Vagina (tissue), 2 donors: ENCODE measurements at regions not wholly inside any gene's neighbourhood (a gene's known extent, or its start where the extent isn't known, plus 50 kb on each side); places are given as distances from the start of the nearest gene placed in this dataset.

Experiments used
- DNase-seq, 2 donors: peaks; one replicate each; pipeline ENCODE4 v3.0.0-alpha.2; 2017; ENCODE audit errors: extremely low spot score in 2 of 2
- H3K27ac ChIP-seq: fragments of 200-600 bp; sonication (generic); one replicate; pipeline ENCODE4 v1.5.1; 2019
- H3K27me3 ChIP-seq: fragments of 200-600 bp; sonication (generic); one replicate; pipeline ENCODE4 v1.5.1; 2019
- H3K36me3 ChIP-seq, 2 donors: fragments of 200-600 bp; sonication (generic); one replicate each; pipeline ENCODE4 v1.5.1; 2017 to 2019
- H3K4me1 ChIP-seq: fragments of 200-600 bp; sonication (generic); one replicate; pipeline ENCODE4 v1.5.1; 2019
- H3K4me3 ChIP-seq, 2 donors: fragments of 200-600 bp; sonication (generic); 1 replicate in 1 of 2; 2 replicates in 1 of 2; pipeline ENCODE4 v1.5.1; 2016 to 2019
- H3K9me3 ChIP-seq: fragments of 200-600 bp; sonication (generic); one replicate; pipeline ENCODE4 v1.5.1; 2019
- POLR2A ChIP-seq, 2 donors: fragments of 450-650 bp; IDR thresholded peaks; one replicate each; pipeline ENCODE4 v1.6.1; 2017; ENCODE audit warnings: antibody characterized with exemption in 2 of 2, mild to moderate bottlenecking in 2 of 2, moderate library complexity in 2 of 2
- POLR2AphosphoS5 ChIP-seq, 2 donors: sonication (generic); formaldehyde crosslinking; IDR thresholded peaks; one replicate each; pipeline ENCODE4 v1.9.0; 2017; ENCODE audit warnings: antibody characterized with exemption in 2 of 2, mild to moderate bottlenecking in 2 of 2, low read depth in 1 of 2; ENCODE audit not compliant: insufficient read depth in 1 of 2
- intact Hi-C: fragments of 100-400 bp; cut with DNase I; formaldehyde crosslinking; loops from one replicate; pipeline ENCODE4 v1.15.1; 2023
- TF ChIP-seq, protein P1 (sequence below), 3 experiments: fragments of 450-650 bp in 2 of 3; fragments of 200-600 bp in 1 of 3; sonication (generic) in 1 of 3; IDR thresholded peaks; one replicate each; pipeline ENCODE4 v1.5.1; 2017 to 2019; ENCODE audit warnings: antibody characterized with exemption in 3 of 3, mild to moderate bottlenecking in 2 of 3, moderate library complexity in 2 of 3

DNA sequence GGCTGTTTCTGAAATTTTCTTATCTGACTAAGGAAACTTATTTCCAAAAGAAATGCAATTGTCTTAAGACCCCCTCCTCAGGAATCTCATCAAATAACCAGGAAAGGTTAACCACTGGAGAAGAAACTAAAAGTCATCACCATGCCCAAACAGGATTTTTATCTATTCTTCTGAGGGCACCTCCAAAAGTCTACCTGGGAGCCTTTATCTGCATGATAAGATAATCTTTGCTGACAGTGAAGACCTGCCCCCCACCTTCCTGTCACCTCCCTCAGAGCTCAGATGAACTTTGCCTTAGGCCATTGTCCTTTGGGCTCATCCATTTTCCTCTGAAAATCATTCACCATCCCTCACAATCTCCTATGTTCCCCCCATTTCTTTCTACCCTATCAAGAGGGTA is 137.3 kb upstream of the SMAD3 start:
- no peaks in the 10 kb centered on the region for H3K27me3 ChIP-seq
- TF ChIP-seq POLR2A (IDR thresholded peaks at IDR 0.05): no peak
- TF ChIP-seq, protein P1, sequence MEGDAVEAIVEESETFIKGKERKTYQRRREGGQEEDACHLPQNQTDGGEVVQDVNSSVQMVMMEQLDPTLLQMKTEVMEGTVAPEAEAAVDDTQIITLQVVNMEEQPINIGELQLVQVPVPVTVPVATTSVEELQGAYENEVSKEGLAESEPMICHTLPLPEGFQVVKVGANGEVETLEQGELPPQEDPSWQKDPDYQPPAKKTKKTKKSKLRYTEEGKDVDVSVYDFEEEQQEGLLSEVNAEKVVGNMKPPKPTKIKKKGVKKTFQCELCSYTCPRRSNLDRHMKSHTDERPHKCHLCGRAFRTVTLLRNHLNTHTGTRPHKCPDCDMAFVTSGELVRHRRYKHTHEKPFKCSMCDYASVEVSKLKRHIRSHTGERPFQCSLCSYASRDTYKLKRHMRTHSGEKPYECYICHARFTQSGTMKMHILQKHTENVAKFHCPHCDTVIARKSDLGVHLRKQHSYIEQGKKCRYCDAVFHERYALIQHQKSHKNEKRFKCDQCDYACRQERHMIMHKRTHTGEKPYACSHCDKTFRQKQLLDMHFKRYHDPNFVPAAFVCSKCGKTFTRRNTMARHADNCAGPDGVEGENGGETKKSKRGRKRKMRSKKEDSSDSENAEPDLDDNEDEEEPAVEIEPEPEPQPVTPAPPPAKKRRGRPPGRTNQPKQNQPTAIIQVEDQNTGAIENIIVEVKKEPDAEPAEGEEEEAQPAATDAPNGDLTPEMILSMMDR (IDR thresholded peaks at IDR 0.05): no peak
- no peak for TF ChIP-seq POLR2AphosphoS5 (IDR thresholded peaks at IDR 0.05; ENCODE audit: insufficient read depth in 1 of 2, low read depth in 1 of 2)
- H3K9me3 ChIP-seq: no peaks in the 10 kb centered on the region
- no peak overlapping the region for H3K4me3 ChIP-seq
- H3K4me1 ChIP-seq: peaks cover 20% of the 10 kb centered on the region
- no peaks in the 10 kb centered on the region for H3K36me3 ChIP-seq
- no peak for DNase-seq
- intact Hi-C loops: no loop called here
- H3K27ac ChIP-seq: peak overlapping the region; percentile 10

DNA sequence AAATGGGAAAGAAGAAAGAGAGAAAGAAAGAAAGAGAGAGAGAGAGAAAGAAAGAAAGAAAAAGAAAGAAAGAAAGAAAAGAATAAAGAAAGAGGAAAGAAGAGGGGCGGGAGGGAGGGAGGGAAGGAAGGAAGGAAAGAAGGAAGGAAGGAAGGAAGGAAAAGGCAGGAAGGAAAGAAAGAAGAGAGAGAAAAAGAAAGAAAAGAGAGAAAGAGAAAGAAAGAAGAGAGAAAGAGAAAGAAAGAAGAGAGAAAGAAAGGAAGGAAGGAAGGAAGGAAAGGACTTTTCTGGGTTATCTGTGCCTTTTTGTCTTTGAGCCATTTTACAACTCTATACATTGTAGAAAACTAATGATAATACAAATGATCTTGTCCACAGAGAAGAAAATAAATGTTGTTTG is 136.6 kb upstream of the SMAD3 start:
- intact Hi-C loops: no loop called here
- Histone ChIP-seq H3K9me3 (no peaks in the 10 kb centered on the region), H3K27ac (no peak overlapping the region), H3K4me3 (no peak overlapping the region), H3K36me3 (no peaks in the 10 kb centered on the region), H3K4me1 (peaks cover 20% of the 10 kb centered on the region), H3K27me3 (no peaks in the 10 kb centered on the region)
- no peak for DNase-seq
- TF ChIP-seq POLR2A (IDR thresholded peaks at IDR 0.05) (no peak), POLR2AphosphoS5 (IDR thresholded peaks at IDR 0.05; ENCODE audit: insufficient read depth in 1 of 2, low read depth in 1 of 2) (no peak)
- TF ChIP-seq, protein P1 (IDR thresholded peaks at IDR 0.05): no peak

DNA sequence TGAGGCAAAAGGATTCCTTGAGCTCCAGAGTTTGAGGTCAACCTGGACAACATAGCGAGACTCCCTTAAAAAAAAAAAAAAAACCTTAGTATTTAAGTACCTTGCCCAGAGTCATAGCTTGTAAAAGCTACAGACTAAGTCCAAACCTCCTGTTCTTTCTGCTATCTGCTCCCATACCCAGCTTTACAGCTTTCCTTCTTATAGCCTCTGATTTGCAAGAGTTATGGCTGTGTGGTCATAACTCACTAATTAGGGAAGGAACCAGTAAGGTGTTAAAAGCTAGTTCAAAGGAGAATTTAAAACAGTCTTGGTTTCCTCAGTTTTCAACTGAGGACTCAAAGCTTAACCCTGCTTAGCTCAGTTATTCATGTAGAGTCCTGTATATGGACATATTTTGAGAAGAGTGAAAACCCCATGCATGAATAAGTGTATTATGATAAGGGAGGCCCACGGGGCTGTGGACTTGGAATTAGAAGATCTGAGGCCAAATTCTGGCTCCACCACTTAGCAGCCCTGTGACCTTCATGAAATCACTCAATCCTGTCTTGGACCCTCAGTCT is 135.5 kb upstream of the SMAD3 start:
- no peaks in the 10 kb centered on the region for H3K27me3 ChIP-seq
- peaks cover 20% of the 10 kb centered on the region for H3K4me1 ChIP-seq
- H3K36me3 ChIP-seq: no peaks in the 10 kb centered on the region
- intact Hi-C loops: no loop called here
- no peaks in the 10 kb centered on the region for H3K9me3 ChIP-seq
- TF ChIP-seq POLR2AphosphoS5 (IDR thresholded peaks at IDR 0.05; ENCODE audit: insufficient read depth in 1 of 2, low read depth in 1 of 2) (no peak), POLR2A (IDR thresholded peaks at IDR 0.05) (no peak)
- TF ChIP-seq, protein P1 (IDR thresholded peaks at IDR 0.05): no peak
- H3K27ac ChIP-seq: no peak overlapping the region
- DNase-seq: no peak
- no peak overlapping the region for H3K4me3 ChIP-seq

DNA sequence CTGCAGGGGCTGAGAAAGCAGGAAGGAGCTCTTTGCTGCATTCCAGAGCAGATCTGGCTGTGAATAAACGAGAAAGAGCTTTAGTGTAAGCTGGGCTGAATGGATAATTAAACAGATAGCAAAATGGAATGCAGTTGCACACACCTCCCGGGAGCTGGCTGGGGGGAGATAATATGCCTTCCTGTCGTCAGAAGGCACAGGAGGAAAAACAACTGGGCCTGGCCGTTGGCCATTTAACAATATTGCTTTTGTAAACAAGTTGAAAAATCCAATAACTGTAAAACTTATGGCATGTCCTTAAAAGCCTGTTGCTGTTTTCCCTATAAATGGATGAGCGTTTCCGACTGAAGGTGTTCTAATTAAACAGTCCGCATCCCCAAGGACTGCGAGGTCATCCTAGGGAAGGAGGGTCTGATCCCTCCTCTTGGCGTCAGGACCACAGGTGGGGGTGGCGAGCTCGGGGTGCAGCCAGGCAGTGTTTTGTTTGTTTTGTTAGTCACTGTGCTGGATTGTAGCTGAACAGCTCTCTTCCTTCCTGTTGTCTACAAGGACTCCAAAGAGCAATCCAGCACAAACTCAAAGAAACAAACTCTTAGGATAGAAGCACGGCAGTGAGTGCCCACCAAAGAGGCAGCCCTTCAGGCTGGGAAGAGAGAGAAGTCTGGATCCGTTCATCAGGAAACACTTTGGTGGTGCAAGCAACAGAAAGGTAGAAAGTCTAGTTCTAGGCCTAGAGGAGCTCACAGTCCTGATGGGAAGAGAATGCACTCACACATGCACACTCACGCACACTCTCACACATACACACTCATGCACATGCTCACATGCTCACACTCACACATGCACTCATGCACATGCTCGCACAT is 133.4 kb upstream of the SMAD3 start:
- intact Hi-C loops: no loop called here
- no peaks in the 10 kb centered on the region for H3K36me3 ChIP-seq
- no peak for DNase-seq

More for the DNA sequence above, 133.4 kb upstream of the SMAD3 start:
- no peak for TF ChIP-seq POLR2AphosphoS5 (IDR thresholded peaks at IDR 0.05; ENCODE audit: insufficient read depth in 1 of 2, low read depth in 1 of 2)
- TF ChIP-seq, protein P1 (IDR thresholded peaks at IDR 0.05): no peak
- no peak for TF ChIP-seq POLR2A (IDR thresholded peaks at IDR 0.05)
- no peaks in the 10 kb centered on the region for H3K9me3 ChIP-seq
- no peak overlapping the region for H3K27ac ChIP-seq
- peaks cover 27% of the 10 kb centered on the region for H3K4me1 ChIP-seq
- no peaks in the 10 kb centered on the region for H3K27me3 ChIP-seq
- H3K4me3 ChIP-seq: no peak overlapping the region
